Ishikawa (cell line): ENCODE measurements at regions not wholly inside any gene's neighbourhood (a gene's known extent, or its start where the extent isn't known, plus 50 kb on each side); places are given as distances from the start of the nearest gene placed in this dataset.

Experiments used
- CEBPB ChIP-seq: IDR thresholded peaks from 2 replicates; pipeline ENCODE4 v1.6.1; 2012
- EP300 ChIP-seq: IDR thresholded peaks from 2 replicates; pipeline ENCODE4 v1.6.1; 2012; ENCODE audit warnings: borderline replicate concordance
- FOXM1 ChIP-seq: IDR thresholded peaks from 2 replicates; pipeline ENCODE4 v1.6.1; 2012; ENCODE audit warnings: low read depth, borderline replicate concordance
- TAF1 ChIP-seq: IDR thresholded peaks from 2 replicates; pipeline ENCODE4 v1.6.1; 2012; ENCODE audit warnings: low read depth, mild to moderate bottlenecking
- YY1 ChIP-seq: IDR thresholded peaks from 2 replicates; pipeline ENCODE4 v1.6.1; 2012; ENCODE audit warnings: low read depth
- TF ChIP-seq, protein P1 (sequence below): IDR thresholded peaks from 2 replicates; pipeline ENCODE4 v1.6.1; 2012

DNA sequence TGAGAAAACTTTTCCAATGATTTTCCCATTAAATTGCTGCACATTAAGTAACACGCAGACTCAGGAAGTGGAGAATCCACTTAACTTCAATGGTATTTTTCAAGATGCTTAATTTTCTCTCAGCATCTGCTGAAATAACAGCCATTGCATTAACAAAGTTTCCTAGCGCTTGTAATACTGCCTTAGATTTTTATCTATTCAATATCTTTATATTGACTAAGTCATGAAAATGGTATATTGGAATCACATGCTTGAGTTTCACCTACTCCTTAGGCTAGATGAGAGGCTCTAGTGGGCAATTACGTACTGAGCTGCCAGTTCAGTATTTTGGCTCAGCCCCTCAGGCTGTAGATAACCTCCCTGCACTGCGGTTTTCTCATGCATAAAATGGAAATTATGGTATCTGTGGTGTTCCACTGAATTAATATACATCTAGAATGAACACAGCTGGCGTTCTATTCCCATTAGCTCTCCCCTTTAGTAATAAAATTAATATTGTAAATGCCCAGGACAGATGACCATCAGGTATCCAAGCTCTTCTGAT lies 112.9 kb downstream of the MTX3 start:
- TF ChIP-seq YY1 (no peak), FOXM1 (no peak), EP300 (no peak), TAF1 (no peak), CEBPB (no peak)
- TF ChIP-seq, protein P1, sequence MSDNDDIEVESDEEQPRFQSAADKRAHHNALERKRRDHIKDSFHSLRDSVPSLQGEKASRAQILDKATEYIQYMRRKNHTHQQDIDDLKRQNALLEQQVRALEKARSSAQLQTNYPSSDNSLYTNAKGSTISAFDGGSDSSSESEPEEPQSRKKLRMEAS, result no peak
